ENCODE measurements at regions not wholly inside any gene's neighbourhood (a gene's known extent, or its start where the extent isn't known, plus 50 kb on each side); places are given as distances from the start of the nearest gene placed in this dataset.
"Not testable (repeated sequence)": the region's sequence is repeated elsewhere in the genome, so short reads cannot be mapped to it uniquely, and the experiment has no call there.

DNA sequence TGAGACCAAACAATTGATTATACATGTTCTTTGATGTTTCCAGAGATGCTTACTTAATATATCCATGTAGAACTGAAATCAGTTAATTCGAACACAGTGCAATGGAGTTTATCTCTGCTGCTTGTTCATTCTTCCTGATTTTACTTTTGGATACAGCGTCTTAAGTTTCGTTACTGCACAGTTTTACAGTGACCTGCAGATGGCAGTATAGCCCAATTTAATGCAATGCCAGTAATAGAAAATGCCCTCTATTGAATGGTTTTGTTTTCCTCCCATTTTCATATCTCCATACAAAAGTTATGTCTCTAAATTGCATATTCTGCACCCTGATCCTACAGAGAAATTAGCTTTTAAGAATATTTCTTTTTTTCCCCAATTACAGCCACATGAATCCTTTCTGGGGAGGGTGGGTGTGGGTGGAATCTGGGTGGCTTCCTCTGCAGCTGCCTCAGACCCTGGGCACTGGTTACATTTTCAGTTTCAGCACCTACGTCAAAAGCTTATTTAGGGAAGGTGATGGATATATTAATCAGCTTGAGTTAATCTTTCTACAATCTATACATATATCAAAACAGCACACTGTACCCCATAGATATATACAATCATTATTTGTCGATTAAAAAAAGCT is 101.1 kb upstream of the DCD start:
- Mint-ChIP-seq H3K4me1 (ENCODE audit: low read depth) (peaks cover 21% of the 10 kb centered on the region), H3K27me3 (ENCODE audit: low read depth) (no peaks in the 10 kb centered on the region), H3K4me3 (peak overlapping the region; percentile 55), H3K27ac (peak overlapping the region; percentile 16), H3K9me3 (ENCODE audit: insufficient read depth) (no peaks in the 10 kb centered on the region), H3K36me3 (ENCODE audit: low read depth) (peaks cover 5% of the 10 kb centered on the region)
- ATAC-seq (peak; percentile 93), DNase-seq (peak; percentile 71)
- CTCF ChIA-PET = interaction anchor here (0.6 to 4.8 kb wide), 64 partner anchors 10 to 401 kb away, joined by 3 to 167 read pairs (median 5); partner anchors contain the start of genes MUCL1 and TESPA1
- POLR2A ChIA-PET = no interaction called here

DNA sequence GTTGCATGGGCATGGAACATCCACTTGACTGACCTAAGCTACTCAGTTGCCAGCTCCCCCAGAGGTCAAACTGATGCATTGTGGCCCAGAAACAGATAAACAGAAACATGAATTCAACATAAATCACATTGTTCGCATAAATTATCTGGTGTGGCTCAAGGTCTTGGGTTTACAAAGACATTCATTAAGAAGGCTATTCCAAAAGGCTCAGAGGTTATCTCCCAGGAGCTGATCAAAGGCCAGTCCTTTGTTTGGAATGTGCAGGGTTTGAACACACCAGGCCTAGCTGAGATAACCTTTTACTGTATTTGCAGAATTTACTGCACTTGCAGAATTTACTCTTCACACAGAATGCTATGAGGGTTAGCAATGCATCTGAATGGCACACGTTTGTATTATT is 96.4 kb upstream of the DCD start:
- Mint-ChIP-seq H3K4me3 (no peak overlapping the region), H3K9me3 (ENCODE audit: insufficient read depth) (peaks cover 22% of the 10 kb centered on the region), H3K4me1 (ENCODE audit: low read depth) (peaks cover 56% of the 10 kb centered on the region), H3K27me3 (ENCODE audit: low read depth) (no peaks in the 10 kb centered on the region), H3K27ac (no peak overlapping the region), H3K36me3 (ENCODE audit: low read depth) (peaks cover 38% of the 10 kb centered on the region)
- POLR2A ChIA-PET = interaction anchor here (1.2 kb wide), 1 partner anchor 240 kb away, joined by 4 read pairs; the partner anchor contains the start of gene TESPA1
- DNase-seq (no peak), ATAC-seq (no peak)
- CTCF ChIA-PET = interaction anchor here (1.2 to 5.7 kb wide), 6 partner anchors 18 to 328 kb away, joined by 3 to 20 read pairs (median 8); no protein-coding TSS in a partner anchor

DNA sequence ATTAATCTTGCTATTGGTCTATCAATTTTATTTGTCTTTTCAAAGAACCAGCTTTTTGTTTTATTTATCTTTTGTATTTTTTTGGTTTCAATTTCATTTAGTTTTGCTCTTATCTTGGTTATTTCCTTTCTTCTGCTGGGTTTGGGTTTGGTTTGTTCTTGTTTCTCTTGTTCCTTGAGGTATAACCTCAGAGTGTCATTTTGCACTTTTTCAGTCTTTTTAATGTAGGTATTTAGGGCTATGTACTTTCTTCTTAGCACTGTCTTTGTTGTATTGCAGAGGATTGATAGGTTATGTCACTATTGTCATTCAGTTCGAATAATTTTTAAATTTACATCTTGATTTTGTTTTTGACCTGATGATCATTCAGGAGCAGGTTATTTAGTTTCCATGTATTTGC is 92.7 kb upstream of the DCD start:
- Mint-ChIP-seq H3K4me3 (peak overlapping the region; percentile 32), H3K36me3 (ENCODE audit: low read depth) (peaks cover 58% of the 10 kb centered on the region), H3K27ac (peak overlapping the region; percentile 80), H3K27me3 (ENCODE audit: low read depth) (peaks cover 3% of the 10 kb centered on the region), H3K9me3 (ENCODE audit: insufficient read depth) (peaks cover 48% of the 10 kb centered on the region), H3K4me1 (ENCODE audit: low read depth) (peaks cover 74% of the 10 kb centered on the region)
- DNase-seq (no peak), ATAC-seq (peak; percentile 80)
- ChIA-PET POLR2A (no interaction called here), CTCF (interaction anchor here (1.2 to 5.7 kb wide), 9 partner anchors 9 to 331 kb away, joined by 3 to 31 read pairs (median 11); no protein-coding TSS in a partner anchor)

DNA sequence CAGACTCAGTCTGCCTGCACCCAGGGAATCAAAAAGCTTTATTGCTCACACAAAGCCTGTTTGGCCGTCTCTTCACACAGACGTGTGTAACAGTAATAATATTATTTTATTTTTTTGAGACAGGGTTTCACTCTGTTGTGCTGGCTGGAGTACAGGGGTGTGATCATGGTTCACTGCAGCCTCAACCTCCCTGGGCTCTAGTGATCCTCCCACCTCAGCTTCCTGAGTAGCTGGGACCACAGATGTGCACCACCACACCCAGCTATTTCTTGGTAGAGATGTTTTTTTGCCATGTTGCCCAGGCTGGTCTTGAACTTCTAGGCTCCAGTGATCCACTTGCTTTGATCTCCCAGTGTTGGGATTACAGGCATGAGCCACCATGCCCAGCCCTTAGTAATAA is 88.4 kb upstream of the DCD start:
- Mint-ChIP-seq H3K4me1 (ENCODE audit: low read depth) (peaks cover 51% of the 10 kb centered on the region), H3K4me3 (no peak overlapping the region), H3K9me3 (ENCODE audit: insufficient read depth) (peaks cover 43% of the 10 kb centered on the region), H3K36me3 (ENCODE audit: low read depth) (peaks cover 36% of the 10 kb centered on the region), H3K27ac (peak overlapping the region; percentile 71), H3K27me3 (ENCODE audit: low read depth) (peaks cover 5% of the 10 kb centered on the region)
- CTCF ChIA-PET = interaction anchor here (1.1 to 2.6 kb wide), 5 partner anchors 11 to 335 kb away, joined by 3 to 14 read pairs (median 4); no protein-coding TSS in a partner anchor
- DNase-seq = peak; percentile 41
- POLR2A ChIA-PET = no interaction called here
- peak; percentile 63 for ATAC-seq

DNA sequence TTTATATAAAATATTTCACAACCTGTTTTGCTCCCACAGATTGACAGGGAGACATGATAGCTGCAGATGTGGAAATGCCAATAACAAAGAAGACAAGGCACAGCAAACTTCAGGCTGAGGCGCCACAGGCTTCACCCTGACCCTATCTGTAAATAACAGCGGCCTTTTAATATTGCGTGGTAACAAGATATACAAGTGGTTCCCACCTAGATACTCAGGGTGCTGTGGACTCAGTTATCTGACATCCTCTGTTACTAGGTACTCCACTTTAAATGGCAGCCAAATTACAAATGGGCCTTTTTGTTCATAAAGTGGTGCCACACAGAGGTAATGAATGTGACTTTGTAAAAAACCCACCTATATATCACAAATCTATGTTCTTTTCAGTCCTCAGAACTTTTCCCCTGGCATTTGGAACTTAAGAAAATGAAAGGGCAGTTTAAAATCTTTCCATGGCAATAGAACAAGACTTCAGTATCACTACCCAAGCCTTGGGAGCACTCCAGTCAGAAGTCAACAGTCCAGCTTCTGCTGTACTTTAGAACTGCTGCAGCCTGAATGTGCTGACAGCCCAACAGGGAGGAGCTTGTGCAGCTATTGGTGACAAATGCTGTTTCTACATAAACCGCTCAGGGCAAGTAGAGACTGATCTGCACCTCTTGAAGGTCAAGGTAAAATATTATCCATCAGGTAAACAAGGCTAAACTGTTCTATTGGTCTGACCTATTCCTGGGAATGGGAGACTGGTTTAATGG is 86.2 kb upstream of the DCD start:
- H3K27me3 Mint-ChIP-seq (ENCODE audit: low read depth) = peaks cover 8% of the 10 kb centered on the region
- CTCF ChIA-PET = interaction anchor here (1.6 to 2.6 kb wide), 4 partner anchors 9 to 338 kb away, joined by 3 to 14 read pairs (median 10); no protein-coding TSS in a partner anchor
- H3K36me3 Mint-ChIP-seq (ENCODE audit: low read depth) = peaks cover 26% of the 10 kb centered on the region
- H3K4me3 Mint-ChIP-seq = no peak overlapping the region
- no peak overlapping the region for H3K27ac Mint-ChIP-seq
- no peak for DNase-seq
- H3K9me3 Mint-ChIP-seq (ENCODE audit: insufficient read depth) = peaks cover 31% of the 10 kb centered on the region
- POLR2A ChIA-PET = no interaction called here
- ATAC-seq = no peak
- peaks cover 29% of the 10 kb centered on the region for H3K4me1 Mint-ChIP-seq (ENCODE audit: low read depth)

DNA sequence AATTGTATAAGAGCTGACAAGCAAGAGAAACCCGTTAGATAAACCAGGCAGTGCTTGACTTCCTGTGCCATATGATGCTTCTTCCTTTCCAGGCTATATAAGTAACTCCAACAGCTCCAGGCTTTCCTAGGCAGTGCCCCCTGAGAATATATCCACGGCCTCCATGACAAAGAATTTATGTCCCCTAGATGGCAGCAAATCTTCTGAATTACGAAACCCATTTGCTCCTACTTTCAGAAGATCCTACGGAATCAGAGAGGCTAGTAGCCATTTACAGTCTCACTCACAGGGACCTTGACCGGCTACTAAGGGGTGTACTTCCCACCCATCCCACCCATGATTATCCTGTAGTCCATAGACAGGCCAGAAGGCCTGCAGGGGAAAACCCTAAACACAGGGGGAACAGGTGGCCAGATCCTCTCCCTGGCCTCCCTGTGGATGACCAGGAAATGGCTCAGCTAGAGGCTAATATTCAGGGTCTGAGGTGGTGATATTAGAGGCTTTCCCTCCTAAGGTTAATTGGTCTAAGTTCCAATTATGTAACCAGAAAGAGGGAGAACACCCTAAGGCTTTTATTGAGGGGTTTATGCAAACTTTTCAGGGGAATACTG is 77.2 kb upstream of the DCD start:
- ChIA-PET CTCF (interaction anchor here (0.5 to 2.4 kb wide), 24 partner anchors 9 to 347 kb away, joined by 3 to 29 read pairs (median 5); no protein-coding TSS in a partner anchor), POLR2A (no interaction called here)
- Mint-ChIP-seq H3K9me3 (ENCODE audit: insufficient read depth) (no peaks in the 10 kb centered on the region), H3K4me1 (ENCODE audit: low read depth) (peaks cover 10% of the 10 kb centered on the region), H3K36me3 (ENCODE audit: low read depth) (no peaks in the 10 kb centered on the region), H3K27ac (peak overlapping the region; percentile 39), H3K4me3 (no peak overlapping the region), H3K27me3 (ENCODE audit: low read depth) (peaks cover 17% of the 10 kb centered on the region)
- ATAC-seq = no peak
- peak; percentile 28 for DNase-seq

DNA sequence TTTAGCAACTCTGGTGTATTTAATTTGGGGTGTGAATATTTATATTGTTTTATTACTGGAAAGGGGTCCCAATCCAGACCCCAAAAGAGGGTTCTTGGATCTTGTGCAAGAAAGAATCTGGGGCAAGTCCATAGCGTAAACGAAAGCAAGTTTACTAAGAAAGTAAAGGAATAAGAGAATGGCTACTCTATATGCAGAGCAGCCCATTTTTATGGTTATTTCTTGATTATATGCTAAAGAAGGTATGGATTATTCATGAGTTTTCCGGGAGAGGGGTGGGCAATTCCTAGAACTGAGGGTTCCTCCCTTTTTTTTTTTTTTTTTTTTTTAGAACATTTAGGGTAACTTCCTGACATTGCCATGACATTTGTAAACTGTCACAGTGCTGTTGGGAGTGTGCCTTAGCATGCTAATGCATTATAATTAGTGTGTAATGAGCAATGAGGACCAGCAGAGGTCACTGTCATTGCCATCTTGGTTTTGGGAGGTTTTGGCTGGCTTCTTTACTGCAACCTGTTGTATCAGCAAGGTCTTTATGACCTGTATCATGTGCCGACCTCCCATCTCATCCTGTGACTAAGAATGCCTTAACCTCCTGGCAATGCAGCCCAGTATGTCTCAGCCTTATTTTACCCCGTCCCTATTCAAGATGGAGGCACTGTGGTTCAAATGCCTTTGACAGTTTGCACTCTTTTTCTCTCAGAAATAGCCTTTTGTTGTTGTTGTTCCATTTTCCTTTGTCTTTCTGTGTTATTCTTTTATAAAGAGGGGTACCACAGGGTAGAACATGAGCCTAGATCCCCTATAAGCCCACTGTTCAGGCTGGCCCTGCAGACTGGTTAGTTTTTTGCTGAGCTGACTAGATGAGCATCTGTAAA is 75.5 kb upstream of the DCD start:
- H3K4me1 Mint-ChIP-seq (ENCODE audit: low read depth) = peaks cover 10% of the 10 kb centered on the region
- H3K27me3 Mint-ChIP-seq (ENCODE audit: low read depth) = peaks cover 20% of the 10 kb centered on the region
- H3K36me3 Mint-ChIP-seq (ENCODE audit: low read depth) = no peaks in the 10 kb centered on the region
- no peak overlapping the region for H3K27ac Mint-ChIP-seq
- no peak overlapping the region for H3K4me3 Mint-ChIP-seq
- no peaks in the 10 kb centered on the region for H3K9me3 Mint-ChIP-seq (ENCODE audit: insufficient read depth)
- ATAC-seq (peak; percentile 57), DNase-seq (peak; percentile 58)
- POLR2A ChIA-PET = no interaction called here
- CTCF ChIA-PET = interaction anchor here (0.5 to 2.4 kb wide), 21 partner anchors 8 to 349 kb away, joined by 3 to 29 read pairs (median 6); partner anchors contain the start of gene MUCL1

DNA sequence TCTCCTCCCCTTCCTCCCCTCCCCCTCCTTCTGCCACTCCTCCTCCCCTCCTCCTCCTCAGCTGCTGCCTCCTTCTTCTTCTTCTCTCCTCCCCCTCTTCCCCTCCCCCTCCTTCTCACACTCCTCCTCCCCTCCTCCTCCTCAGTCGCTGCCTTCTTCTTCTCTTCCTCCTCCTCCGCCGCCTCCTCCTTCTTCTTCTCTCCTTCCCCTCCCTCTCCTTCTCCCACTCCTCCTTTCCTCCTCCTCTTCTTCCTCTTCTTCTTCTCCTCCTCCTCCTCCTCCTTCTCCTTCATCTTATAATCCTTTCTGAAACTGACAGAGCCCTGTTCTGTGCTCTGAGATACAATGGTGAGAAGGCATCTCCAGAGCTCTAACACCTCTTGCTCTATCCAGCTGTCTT is 73.1 kb upstream of the DCD start:
- Mint-ChIP-seq H3K4me1 (ENCODE audit: low read depth) (peaks cover 10% of the 10 kb centered on the region), H3K27ac (no peak overlapping the region), H3K9me3 (ENCODE audit: insufficient read depth) (no peaks in the 10 kb centered on the region), H3K4me3 (no peak overlapping the region), H3K36me3 (ENCODE audit: low read depth) (no peaks in the 10 kb centered on the region), H3K27me3 (ENCODE audit: low read depth) (peaks cover 25% of the 10 kb centered on the region)
- POLR2A ChIA-PET = no interaction called here
- CTCF ChIA-PET = interaction anchor here (0.9 to 2.2 kb wide), 2 partner anchors 347 to 351 kb away, joined by 3 to 10 read pairs; no protein-coding TSS in a partner anchor
- ATAC-seq (no peak), DNase-seq (no peak)

DNA sequence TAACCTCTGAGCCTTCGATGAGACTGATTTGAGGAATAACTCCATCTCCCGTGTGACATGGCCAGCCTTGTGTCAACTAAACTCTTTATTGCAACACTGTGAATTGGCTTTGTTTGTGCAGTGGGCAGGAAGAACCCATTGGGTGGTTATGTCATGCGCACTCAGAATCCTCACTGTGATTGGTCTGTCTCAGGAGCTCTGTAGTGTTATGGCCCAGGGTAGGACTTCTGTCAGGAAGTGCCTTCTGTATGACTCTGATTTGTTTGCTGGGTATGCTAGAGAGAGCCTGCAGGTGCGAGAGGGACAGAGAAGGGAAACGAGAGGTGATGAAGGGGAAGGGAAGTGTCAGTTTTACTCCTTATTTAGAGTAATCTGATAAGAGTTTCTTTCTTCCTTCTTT is 71.5 kb upstream of the DCD start:
- no peak overlapping the region for H3K27ac Mint-ChIP-seq
- ATAC-seq (no peak), DNase-seq (no peak)

DNA sequence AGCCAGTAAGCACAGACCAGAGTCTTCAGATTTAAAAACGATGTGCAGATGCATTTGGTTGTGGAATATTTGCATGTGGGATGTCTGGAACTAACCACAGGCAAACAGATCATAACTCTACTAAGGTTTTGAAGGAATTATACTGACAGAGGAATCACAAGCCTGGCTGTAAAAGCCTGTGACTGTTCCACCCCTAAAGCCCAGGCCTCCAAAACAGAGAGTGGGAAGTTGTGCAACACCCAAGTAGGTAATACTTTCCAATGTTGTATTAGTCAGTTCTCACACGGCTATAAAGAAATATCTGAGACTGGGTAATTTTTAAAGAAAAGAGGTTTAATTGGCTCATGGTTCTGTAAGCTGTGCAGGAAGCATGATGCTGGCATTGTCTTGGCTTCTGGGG is 68.1 kb upstream of the DCD start:
- CTCF ChIA-PET = interaction anchor here (1.0 to 1.1 kb wide), 3 partner anchors 14 to 34 kb away, joined by 3 to 4 read pairs (median 3); no protein-coding TSS in a partner anchor
- no peak overlapping the region for H3K27ac Mint-ChIP-seq
- peaks cover 35% of the 10 kb centered on the region for H3K27me3 Mint-ChIP-seq (ENCODE audit: low read depth)
- H3K4me3 Mint-ChIP-seq = no peak overlapping the region
- no peaks in the 10 kb centered on the region for H3K9me3 Mint-ChIP-seq (ENCODE audit: insufficient read depth)
- POLR2A ChIA-PET = no interaction called here
- H3K4me1 Mint-ChIP-seq (ENCODE audit: low read depth) = no peaks in the 10 kb centered on the region
- no peaks in the 10 kb centered on the region for H3K36me3 Mint-ChIP-seq (ENCODE audit: low read depth)
- ATAC-seq (no peak), DNase-seq (no peak)

More for the DNA sequence above, 71.5 kb upstream of the DCD start:
- POLR2A ChIA-PET = no interaction called here
- Mint-ChIP-seq H3K9me3 (ENCODE audit: insufficient read depth) (no peaks in the 10 kb centered on the region), H3K36me3 (ENCODE audit: low read depth) (no peaks in the 10 kb centered on the region), H3K4me1 (ENCODE audit: low read depth) (peaks cover 4% of the 10 kb centered on the region), H3K4me3 (no peak overlapping the region), H3K27me3 (ENCODE audit: low read depth) (peaks cover 25% of the 10 kb centered on the region)
- CTCF ChIA-PET = interaction anchor here (3.8 kb wide), 1 partner anchor 30 kb away, joined by 15 read pairs; no protein-coding TSS in a partner anchor

DNA sequence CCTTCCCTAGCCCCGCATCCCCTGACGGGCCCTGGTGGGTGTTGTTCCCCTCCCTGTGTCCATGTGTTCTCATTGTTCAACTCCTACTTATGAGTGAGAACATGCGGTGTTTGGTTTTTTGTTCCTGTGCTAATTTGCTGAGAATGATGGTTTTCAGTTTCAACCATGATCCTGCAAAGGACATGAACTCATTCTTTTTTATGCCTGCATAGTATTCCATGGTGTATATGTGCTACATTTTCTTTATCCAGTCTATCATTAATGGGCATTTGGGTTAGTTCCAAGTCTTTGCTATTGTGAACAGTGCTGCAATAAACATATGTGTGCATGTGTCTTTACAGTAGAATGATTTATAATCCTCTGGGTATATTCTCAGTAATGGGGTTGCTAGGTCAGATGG is 65.7 kb upstream of the DCD start:
- H3K27me3 Mint-ChIP-seq (ENCODE audit: low read depth) = peaks cover 27% of the 10 kb centered on the region
- DNase-seq; H3K27ac Mint-ChIP-seq; ATAC-seq; H3K9me3 Mint-ChIP-seq (ENCODE audit: insufficient read depth); H3K4me3 Mint-ChIP-seq; POLR2A ChIA-PET; H3K4me1 Mint-ChIP-seq (ENCODE audit: low read depth); H3K36me3 Mint-ChIP-seq (ENCODE audit: low read depth): not testable (repeated sequence)
- CTCF ChIA-PET = interaction anchor here (1.3 kb wide), 1 partner anchor 24 kb away, joined by 4 read pairs; no protein-coding TSS in a partner anchor

All from activated CD8-positive, alpha-beta T cell treated with anti-CD3 and anti-CD28 coated beads, Interleukin-2, amount 10 ng/mL, durations not matched to agents 7 days and 5 days (primary cell).